CD4-positive, alpha-beta T cell treated with Interleukin-6 for 4 hours (primary cell): ENCODE measurements at regions not wholly inside any gene's neighbourhood (a gene's known extent, or its start where the extent isn't known, plus 50 kb on each side); places are given as distances from the start of the nearest gene placed in this dataset.
A peak's percentile ranks its signal among the peaks of the same experiment; 100 is the strongest.
"Not testable (repeated sequence)": the region's sequence is repeated elsewhere in the genome, so short reads cannot be mapped to it uniquely, and the experiment has no call there.

Experiments used
- DNase-seq: peaks from one replicate; pipeline ENCODE4 v3.0.0-alpha.2; 2020; ENCODE audit warnings: mixed read lengths

DNA sequence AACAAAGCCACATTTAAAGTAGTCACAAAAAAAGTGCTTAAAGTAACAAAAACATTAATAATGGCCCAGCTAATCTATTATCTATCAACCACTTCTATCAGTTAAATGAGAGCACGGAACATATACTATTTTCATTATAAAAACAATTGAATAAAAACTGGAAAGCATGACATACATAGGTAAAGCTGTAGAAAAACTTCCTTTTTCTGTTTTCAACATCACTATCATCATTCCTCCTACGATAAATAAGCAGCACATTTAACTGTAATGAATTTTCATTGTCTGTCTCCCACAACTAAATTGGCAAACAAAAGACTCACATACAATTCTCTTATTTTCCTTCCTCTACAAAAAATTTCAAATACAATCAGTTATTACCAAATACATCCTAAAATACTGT, 96.4 kb upstream of the DPH5 start:
- DNase-seq: no peak

DNA sequence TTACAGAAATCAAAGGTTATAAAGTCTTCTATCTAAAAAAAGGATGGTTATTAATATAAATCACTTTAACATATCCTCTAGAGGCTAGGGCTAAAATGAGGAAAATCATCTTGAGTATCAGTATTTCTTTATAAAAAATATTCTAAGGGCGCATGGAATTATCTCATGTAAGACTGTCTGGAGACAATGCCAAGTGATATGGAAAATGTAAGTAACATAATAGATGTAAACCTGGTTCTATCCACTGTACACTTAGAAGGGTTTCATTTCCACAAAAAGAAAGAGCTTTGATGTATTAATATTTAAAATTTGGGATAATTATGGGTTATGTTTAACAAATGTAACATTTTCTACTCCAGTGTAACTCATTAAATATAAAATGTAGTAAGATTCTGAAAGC, 95.9 kb upstream of the DPH5 start:
- DNase-seq: no peak

DNA sequence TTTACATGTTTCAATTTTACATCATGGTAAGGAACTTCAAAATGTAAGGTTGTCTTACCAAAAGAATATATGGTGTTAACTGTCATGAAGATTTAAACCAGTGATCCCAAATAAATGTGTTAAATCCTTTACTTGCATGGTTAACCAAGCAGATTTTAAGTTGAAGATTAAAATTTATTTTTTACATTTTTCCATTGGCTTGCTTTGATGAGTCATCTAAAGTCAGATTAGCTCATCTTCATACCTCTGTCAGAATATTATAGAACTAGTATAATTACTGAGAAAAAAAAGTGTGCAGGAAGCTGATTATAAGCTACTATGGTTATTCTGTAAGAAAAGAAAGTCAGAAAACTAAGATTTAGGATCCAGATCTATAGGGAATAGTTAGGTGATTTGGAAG, 95.3 kb upstream of the DPH5 start:
- no peak for DNase-seq

GRCh38 chr1:101119289-101119688, 93.7 kb upstream of the DPH5 start:
- no peak for DNase-seq

DNA sequence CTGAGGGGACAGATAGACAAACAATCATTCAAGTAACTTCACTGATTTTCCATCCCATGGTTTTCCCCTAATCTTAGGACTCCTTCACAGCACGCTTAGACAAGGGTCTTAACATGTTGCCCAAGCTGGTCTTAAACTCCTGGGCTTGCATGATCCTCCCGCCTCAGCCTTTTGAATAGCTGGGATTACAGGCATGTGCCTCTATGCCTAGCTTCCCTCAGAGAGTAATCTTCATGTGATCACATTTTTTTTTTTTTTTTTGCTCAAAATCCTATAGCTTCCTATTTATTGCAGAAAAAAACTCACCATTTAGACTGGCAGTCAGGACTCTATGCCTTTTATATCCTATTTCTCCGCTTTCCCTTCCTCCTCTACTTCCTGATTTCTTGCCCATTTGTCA, 90.4 kb upstream of the DPH5 start:
- DNase-seq: no peak

DNA sequence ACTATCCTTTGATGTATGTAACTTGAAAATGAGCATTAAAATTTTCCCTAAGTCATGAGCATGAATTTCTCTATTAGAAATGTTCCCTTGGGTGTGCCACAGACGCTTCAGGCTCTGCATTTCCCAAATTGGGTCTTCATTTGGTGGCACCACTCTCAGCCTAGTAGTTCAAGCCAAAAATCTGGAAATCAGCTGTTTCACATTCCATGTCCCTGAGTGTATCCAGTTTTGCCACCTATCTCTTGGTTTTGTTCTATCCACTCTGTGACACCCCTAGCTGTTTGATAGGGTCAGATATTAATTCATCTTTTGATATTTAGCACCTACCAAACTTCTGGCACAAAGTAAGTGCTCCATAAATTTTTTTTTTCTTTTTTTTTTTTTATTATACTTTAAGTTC, 89.5 kb upstream of the DPH5 start:
- DNase-seq: no peak

DNA sequence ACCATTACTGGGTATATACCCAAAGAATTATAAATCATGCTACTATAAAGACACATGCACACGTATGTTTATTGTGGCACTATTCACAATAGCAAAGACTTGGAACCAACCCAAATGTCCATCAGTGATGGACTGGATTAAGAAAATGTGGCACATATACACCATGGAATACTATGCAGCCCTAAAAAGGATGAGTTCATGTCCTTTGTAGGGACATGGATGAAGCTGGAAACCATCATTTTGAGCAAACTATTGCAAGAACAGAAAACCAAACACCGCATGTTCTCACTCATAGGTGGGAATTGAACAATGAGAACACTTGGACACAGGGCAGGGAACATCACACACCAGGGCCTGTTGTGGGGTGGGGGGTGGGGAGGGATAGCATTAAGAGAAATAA, 88.5 kb upstream of the DPH5 start:
- not testable (repeated sequence) for DNase-seq

GRCh38 chr1:101112051-101112780, 86.6 kb upstream of the DPH5 start:
- peak; percentile 83 for DNase-seq

DNA sequence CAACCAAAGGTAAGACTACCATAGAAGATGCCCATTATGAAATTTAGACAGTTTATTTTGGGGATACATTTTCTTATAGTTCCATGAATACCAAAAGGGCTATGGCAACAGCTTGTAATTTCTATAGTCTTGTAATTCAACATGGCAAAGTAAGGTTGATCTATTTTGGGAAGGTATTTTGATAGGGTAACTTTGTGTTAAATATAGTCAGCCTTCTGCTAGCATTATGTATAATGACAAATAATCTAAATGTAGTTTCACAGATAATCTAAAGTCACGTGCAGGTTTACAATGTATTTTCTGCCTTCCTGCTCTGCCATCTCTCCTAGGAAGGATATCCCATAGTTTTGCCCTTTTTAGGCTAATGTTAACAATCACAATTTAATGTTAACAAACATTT, 85.9 kb upstream of the DPH5 start:
- no peak for DNase-seq

- DNase-seq: no peak
Measured at GRCh38 chr1:101109791-101110190, 84.2 kb upstream of the DPH5 start.

GRCh38 chr1:101108111-101108500, 82.5 kb upstream of the DPH5 start:
- peak; percentile 35 for DNase-seq

GRCh38 chr1:101107496-101108110, 82.0 kb upstream of the DPH5 start:
- DNase-seq: no peak

DNA sequence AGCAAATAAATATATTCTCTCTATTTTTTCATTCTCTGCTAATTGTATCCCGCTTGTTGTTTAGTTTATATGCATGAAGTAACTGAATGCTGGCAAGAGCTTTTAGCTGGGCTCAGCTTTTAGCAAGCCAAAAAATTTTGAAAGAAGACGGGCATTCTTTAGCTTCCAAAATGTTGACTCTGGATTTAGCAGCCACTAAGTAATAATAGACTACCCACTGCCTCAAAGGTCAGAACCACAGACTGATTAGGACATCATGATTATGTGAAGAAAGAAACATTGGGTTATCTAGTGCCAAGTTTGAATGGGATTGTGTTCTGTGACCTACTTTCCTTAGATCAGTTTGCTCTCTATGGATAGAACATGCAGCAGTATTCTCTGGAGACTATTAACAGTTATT, 80.3 kb upstream of the DPH5 start:
- no peak for DNase-seq

DNA sequence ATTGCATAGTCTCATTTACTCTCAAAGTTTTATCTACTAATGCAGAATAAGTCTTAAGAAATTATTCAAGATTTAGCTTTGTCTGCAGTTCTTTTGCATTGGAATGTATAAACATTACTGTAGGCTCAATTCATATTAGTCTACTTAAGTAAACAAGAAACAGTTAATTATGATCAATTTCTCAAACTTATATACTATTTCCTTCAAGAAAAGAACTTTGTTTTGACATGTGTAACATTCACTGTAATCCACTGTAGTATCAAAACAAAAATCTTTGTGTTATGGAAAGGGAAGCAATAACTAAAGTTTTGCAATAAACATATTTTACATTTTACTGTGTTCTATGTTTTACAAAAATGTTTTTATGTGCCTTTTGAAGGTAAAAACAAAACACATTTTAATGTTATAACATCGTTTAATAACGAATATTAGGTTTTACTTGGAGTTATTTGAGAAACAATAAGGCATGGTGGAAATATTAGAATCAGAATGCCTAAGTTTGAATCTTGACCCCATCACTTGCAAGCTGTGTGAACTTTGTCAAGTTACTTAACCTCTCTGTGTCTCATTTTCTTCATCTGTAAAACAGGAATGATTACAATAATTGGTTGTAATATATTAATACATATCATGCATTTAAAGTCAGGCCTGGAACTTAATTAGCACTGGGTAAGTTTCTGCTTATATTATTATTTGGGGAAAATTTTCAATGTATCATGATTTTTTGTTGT, 77.0 kb upstream of the DPH5 start:
- no peak for DNase-seq

DNA sequence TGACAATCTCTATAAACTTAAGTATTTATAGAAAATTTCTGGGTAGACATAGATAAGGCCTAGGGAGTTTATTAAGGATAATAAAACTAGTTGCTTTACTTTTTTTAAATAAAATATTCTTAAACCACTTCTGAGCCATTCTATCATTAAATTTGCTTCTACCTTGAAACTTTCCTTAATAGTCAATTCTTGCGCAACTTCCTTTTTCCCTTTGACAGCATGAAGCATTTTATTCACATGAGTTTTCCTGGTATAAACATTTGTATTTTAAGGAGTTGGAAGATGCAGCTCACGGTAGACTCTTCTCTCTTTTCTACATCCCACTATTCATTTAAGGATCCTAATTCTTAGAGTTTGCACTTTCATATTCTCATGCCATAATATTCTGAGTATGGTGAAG, 75.8 kb upstream of the DPH5 start:
- DNase-seq: no peak

DNA sequence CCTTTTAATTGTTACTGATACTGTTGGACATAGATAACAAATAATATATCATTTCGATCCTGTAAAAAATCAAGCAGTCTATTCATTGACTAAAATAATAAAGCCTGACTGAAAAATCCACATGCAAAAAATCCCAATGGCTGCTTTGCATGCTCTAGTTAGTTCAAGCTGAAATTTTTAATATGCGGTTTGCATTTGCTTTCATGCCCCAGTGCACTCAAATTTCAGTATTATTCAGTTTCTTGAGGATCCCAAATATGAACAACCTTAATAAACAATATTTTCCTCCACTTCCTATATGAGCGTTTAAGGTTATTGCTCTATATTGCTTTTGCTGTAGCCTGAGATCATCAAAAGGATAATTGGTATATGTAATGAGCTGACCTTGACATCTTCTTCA, 75.1 kb upstream of the DPH5 start:
- DNase-seq: no peak

GRCh38 chr1:101098907-101099306, 73.3 kb upstream of the DPH5 start:
- no peak for DNase-seq

- no peak for DNase-seq
Measured at GRCh38 chr1:101098327-101098726, 72.7 kb upstream of the DPH5 start.

DNA sequence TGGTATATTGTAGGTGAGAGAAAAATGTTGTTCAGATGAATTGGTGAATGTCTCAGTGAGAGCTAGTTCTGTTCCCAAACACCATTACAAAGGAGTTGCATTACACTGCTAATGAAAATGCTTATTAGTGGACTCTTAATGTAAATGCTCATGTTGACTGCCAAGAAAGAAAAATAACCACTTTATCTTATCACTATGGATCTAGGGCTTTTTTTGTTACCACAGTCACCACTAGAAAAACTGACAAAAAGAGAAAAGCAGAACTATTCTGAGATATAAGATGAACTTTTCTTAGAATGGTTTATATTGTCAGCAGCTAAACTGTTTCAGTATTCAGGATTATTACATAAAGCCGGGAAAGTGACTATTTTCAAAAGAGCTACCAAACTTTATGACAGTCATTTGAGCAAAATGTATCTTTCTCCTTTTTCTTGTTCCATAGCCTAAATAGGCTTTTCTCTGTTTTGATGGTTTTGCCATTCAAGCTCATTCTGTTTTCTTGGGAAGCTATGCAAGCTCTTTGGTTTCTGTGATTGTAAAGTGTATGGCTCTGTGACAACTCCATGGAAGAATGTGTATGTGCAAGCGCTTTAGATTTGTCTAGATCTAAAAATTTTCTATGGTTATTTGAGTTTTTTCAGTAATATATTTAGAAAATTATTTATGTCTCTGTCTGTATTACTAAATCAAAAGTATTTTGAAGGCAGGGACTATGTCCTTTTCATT, 64.2 kb upstream of the DPH5 start:
- DNase-seq: no peak

- no peak for DNase-seq
Measured at GRCh38 chr1:101088431-101088830, 62.8 kb upstream of the DPH5 start.

DNA sequence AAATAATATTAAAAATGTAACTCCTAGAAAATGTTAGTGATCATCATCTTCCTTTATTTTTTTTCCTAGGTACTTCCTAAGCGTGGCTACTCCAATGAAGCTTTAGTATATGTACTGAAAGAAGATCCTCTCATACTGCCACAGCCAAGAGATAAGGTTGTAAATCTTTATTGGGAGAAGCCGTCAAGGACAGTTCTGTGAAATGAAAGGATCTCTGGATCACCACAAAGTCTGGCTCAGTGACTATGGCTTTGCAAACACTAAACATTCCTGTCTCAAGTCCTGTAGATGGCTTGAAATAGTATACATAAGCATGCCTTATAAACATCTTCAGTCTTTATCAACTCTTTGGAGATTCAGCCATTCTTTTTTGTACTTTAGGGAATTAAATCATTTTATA, 61.2 kb upstream of the DPH5 start:
- no peak for DNase-seq

GRCh38 chr1:101081496-101082488, 56.2 kb upstream of the DPH5 start:
- peak; percentile 63 for DNase-seq
